SK-N-SH (cell line): ENCODE measurements at regions not wholly inside any gene's neighbourhood (a gene's known extent, or its start where the extent isn't known, plus 50 kb on each side); places are given as distances from the start of the nearest gene placed in this dataset.
A peak's percentile ranks its signal among the peaks of the same experiment; 100 is the strongest.

Experiments
- CTCF ChIA-PET: fragments of 300-600, 350-600 bp; formaldehyde crosslinking; extraction: SDS; loops from one replicate; lab custom pipeline; 2021; lab: Yijun Ruan, JAX
- POLR2A ChIA-PET: fragments of 350-600 bp; sonication (Branson Sonifier 250); formaldehyde crosslinking; extraction: SDS; loops from one replicate; lab custom pipeline; 2020; ENCODE audit warnings: antibody characterized with exemption, inconsistent platforms; lab: Yijun Ruan, JAX
- DNase-seq: peaks from one replicate; pipeline ENCODE4 v3.0.0; 2012
- H2AFZ ChIP-seq: fragments of 200-600 bp; sonication (generic); 2 replicates; pipeline ENCODE4 v1.8.1; 2016; ENCODE audit warnings: antibody characterized with exemption, mild to moderate bottlenecking, low read depth
- H3F3A ChIP-seq: fragments of 200-600 bp; sonication (generic); replicated peaks from 2 replicates; pipeline ENCODE3; 2016; ENCODE audit warnings: antibody characterized with exemption, mild to moderate bottlenecking; ENCODE audit not compliant: insufficient read depth
- H3K27ac ChIP-seq, 2 experiments: fragments of 200-500 bp in 1 of 2; fragments of 200-600 bp in 1 of 2; sonication (Bioruptor generic) in 1 of 2; sonication (generic), shearing (Covaris generic) in 1 of 2; 2 replicates each; pipeline versions ENCODE4 v1.5.1 to v1.6.1; 2014 to 2016; ENCODE audit warnings: low read depth in 2 of 2, inconsistent platforms in 1 of 2, low read length in 1 of 2, mild to moderate bottlenecking in 1 of 2, mixed read lengths in 1 of 2
- H3K27me3 ChIP-seq: fragments of 200-600 bp; sonication (generic), shearing (Covaris generic); 2 replicates; pipeline ENCODE4 v1.6.1; 2016; ENCODE audit warnings: mixed run types; ENCODE audit not compliant: insufficient read depth
- H3K36me3 ChIP-seq, 2 experiments: fragments of 200-500 bp in 1 of 2; fragments of 200-600 bp in 1 of 2; sonication (Bioruptor generic) in 1 of 2; sonication (generic) in 1 of 2; replicated peaks in 1 of 2; 2 replicates each; pipeline versions ENCODE3 to v1.5.1; 2014 to 2016; ENCODE audit warnings: low read length in 1 of 2, mild to moderate bottlenecking in 1 of 2; ENCODE audit not compliant: insufficient read depth in 2 of 2, control insufficient read depth in 1 of 2
- H3K4me1 ChIP-seq, 2 experiments: fragments of 200-500 bp in 1 of 2; fragments of 200-600 bp in 1 of 2; sonication (Bioruptor generic) in 1 of 2; sonication (generic), shearing (Covaris generic) in 1 of 2; 2 replicates each; pipeline versions ENCODE4 v1.5.1 to v1.6.1; 2014 to 2016; ENCODE audit warnings: low read depth in 1 of 2, low read length in 1 of 2, mixed run types in 1 of 2; ENCODE audit not compliant: insufficient read depth in 2 of 2, control insufficient read depth in 1 of 2
- H3K4me2 ChIP-seq: fragments of 200-600 bp; sonication (generic), shearing (Covaris generic); 2 replicates; pipeline ENCODE4 v1.6.1; 2017; ENCODE audit warnings: mixed run types
- H3K4me3 ChIP-seq, 2 experiments: fragments of 200-500 bp in 1 of 2; fragments of 200-600 bp in 1 of 2; sonication (Bioruptor generic) in 1 of 2; sonication (generic), shearing (Covaris generic) in 1 of 2; 2 replicates each; pipeline versions ENCODE4 v1.5.1 to v1.8.1; 2014 to 2016; ENCODE audit warnings: low read depth in 2 of 2, inconsistent platforms in 1 of 2, low read length in 1 of 2, mild to moderate bottlenecking in 1 of 2, mixed read lengths in 1 of 2, moderate library complexity in 1 of 2
- H3K79me2 ChIP-seq: fragments of 200-600 bp; sonication (generic); 2 replicates; pipeline ENCODE4 v1.8.1; 2017; ENCODE audit warnings: mild to moderate bottlenecking; ENCODE audit not compliant: insufficient read depth
- H3K9ac ChIP-seq: fragments of 200-600 bp; sonication (generic); 2 replicates; pipeline ENCODE4 v1.6.1; 2017; ENCODE audit warnings: mixed run types
- H3K9me2 ChIP-seq: fragments of 200-600 bp; sonication (generic); 2 replicates; pipeline ENCODE4 v1.6.1; 2017; ENCODE audit warnings: mixed run types
- H3K9me3 ChIP-seq: fragments of 200-600 bp; sonication (generic); 2 replicates; pipeline ENCODE4 v1.6.1; 2017; ENCODE audit warnings: mixed run types, mild to moderate bottlenecking, moderate library complexity
- H4K20me1 ChIP-seq: fragments of 200-600 bp; sonication (generic); 2 replicates; pipeline ENCODE4 v1.6.1; 2017; ENCODE audit warnings: mild to moderate bottlenecking, mixed run types; ENCODE audit not compliant: insufficient read depth
- EP300 ChIP-seq, 2 experiments: IDR thresholded peaks; 2 replicates each; pipeline versions ENCODE4 v1.4.0 to v1.6.1; 2012; ENCODE audit warnings: borderline replicate concordance in 1 of 2, low read depth in 1 of 2, low read length in 1 of 2
- FOXM1 ChIP-seq: IDR thresholded peaks from 2 replicates; pipeline ENCODE4 v1.4.0; 2012; ENCODE audit warnings: low read depth, mild to moderate bottlenecking
- GATA2 ChIP-seq: sonication (generic); formaldehyde crosslinking; IDR thresholded peaks from 2 replicates; pipeline ENCODE4 v1.5.0; 2020; ENCODE audit warnings: mild to moderate bottlenecking, missing genetic modification reagents
- JUND ChIP-seq: IDR thresholded peaks from 2 replicates; pipeline ENCODE4 v1.4.0; 2012
- MEF2A ChIP-seq: IDR thresholded peaks from 2 replicates; pipeline ENCODE4 v1.4.0; 2012; ENCODE audit warnings: low read depth, borderline replicate concordance
- MXI1 ChIP-seq: IDR thresholded peaks from 2 replicates; pipeline ENCODE4 v1.6.1; 2012; ENCODE audit warnings: mild to moderate bottlenecking, low read depth, low read length, improper control_type of control experiment
- NFIC ChIP-seq: IDR thresholded peaks from 2 replicates; pipeline ENCODE4 v1.4.0; 2012; ENCODE audit warnings: borderline replicate concordance
- NRF1 ChIP-seq: IDR thresholded peaks from 2 replicates; pipeline ENCODE4 v1.6.1; 2012; ENCODE audit warnings: low read depth, mild to moderate bottlenecking, low read length
- POLR2AphosphoS5 ChIP-seq: IDR thresholded peaks from 2 replicates; pipeline ENCODE4 v1.6.1; 2012; ENCODE audit warnings: low read depth, low read length
- RAD21 ChIP-seq: IDR thresholded peaks from 2 replicates; pipeline ENCODE4 v1.6.1; 2012; ENCODE audit warnings: mild to moderate bottlenecking, low read length
- RCOR1 ChIP-seq: fragments of 150-350 bp; IDR thresholded peaks from 2 replicates; pipeline ENCODE4 v1.6.1; 2017; ENCODE audit warnings: antibody characterized with exemption, low read length
- RFX5 ChIP-seq: IDR thresholded peaks from 2 replicates; pipeline ENCODE4 v1.6.1; 2012; ENCODE audit warnings: mild to moderate bottlenecking, improper control_type of control experiment, low read length
- RXRA ChIP-seq: IDR thresholded peaks from 2 replicates; pipeline ENCODE4 v1.4.0; 2012; ENCODE audit warnings: low read depth, mild to moderate bottlenecking, borderline replicate concordance
- SMC3 ChIP-seq: IDR thresholded peaks from 2 replicates; pipeline ENCODE4 v1.6.1; 2012; ENCODE audit warnings: low read depth, low read length, improper control_type of control experiment
- WGBS: methylation state at CpG from one replicate; pipeline ENCODE4 v1.1.6; 2017; ENCODE audit warnings: low lambda C conversion rate; 5-methylcytosine and 5-hydroxymethylcytosine counted together
- TF ChIP-seq, protein P1 (sequence below): fragments of 200-600 bp; sonication (generic); IDR thresholded peaks from 2 replicates; pipeline ENCODE4 v1.6.1; 2017; ENCODE audit warnings: antibody characterized with exemption, mild to moderate bottlenecking, moderate library complexity
- TF ChIP-seq, protein P2 (sequence below): fragments of 150-350 bp; IDR thresholded peaks from 2 replicates; pipeline ENCODE4 v1.6.1; 2016; ENCODE audit warnings: mild to moderate bottlenecking, low read depth, low read length
- TF ChIP-seq, protein P3 (sequence below): fragments of 150-350 bp; IDR thresholded peaks from 2 replicates; pipeline ENCODE4 v1.6.1; 2017; ENCODE audit warnings: antibody characterized with exemption, low read length, low read depth, borderline replicate concordance

DNA sequence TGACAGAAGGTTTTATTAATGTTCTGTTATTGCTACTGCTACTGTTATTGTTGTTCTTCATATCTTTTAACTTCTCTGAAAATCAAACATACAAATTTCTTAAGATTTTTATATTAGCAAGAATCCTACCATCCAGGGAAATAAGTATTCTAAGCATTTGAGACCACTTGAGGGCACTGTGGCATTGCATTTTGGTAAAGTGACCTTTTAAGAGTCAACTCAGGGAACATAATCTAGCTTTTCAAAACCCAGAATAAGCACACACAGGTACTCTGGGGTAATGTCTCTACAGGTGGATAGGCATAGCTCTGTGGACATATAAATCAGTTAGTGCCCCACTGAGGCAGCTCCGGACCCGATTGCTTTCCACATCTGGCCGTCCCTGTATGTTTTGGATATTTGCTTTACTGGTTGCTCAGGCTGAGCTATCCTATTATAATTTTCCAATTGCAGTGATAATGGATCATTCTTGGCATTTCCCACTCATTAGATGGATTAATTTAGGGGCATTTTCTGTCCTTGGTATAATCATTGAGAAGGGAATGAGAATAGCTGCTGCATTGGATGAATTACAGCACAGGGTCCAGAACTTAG, 1425.1 kb upstream of the CDH8 start:
- no peak overlapping the region for H3K4me2 ChIP-seq

DNA sequence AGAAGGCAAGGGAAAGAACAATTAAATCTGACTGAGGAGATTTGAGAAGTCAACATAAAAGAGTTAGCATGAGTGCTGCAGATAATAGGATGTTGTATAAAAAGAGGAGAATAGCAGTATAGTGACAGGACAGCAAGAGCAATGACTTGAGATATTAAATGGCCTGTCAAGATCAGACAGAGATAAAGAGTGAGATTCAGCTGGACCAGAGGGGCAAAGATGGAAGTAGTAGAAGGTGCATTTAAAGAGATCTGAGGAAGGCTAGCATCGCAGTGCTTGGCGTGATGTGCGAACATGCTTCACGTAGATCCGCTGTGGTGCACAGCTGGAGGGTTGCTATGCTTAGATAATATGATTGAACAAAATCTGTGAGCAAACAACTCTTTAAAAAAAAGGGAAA, 1422.6 kb upstream of the CDH8 start:
- Histone ChIP-seq H3K9me2 (no peaks in the 10 kb centered on the region; the same call in 1 of the 2 replicates), H3F3A (peaks cover 3% of the 10 kb centered on the region), H4K20me1 (no peaks in the 10 kb centered on the region), H3K4me3 (no peak overlapping the region), H3K4me1 (no peaks in the 10 kb centered on the region), H3K36me3 (no peaks in the 10 kb centered on the region), H3K9me3 (no peaks in the 10 kb centered on the region), H3K9ac (no peak overlapping the region), H3K27ac (no peak overlapping the region), H3K4me2 (no peak overlapping the region), H3K27me3 (no peaks in the 10 kb centered on the region), H3K79me2 (no peaks in the 10 kb centered on the region), H2AFZ (no peak overlapping the region)
- TF ChIP-seq NRF1 (no peak), GATA2 (CRISPR knock-in tag) (peak; percentile 40)
- 91% methylated on average over 5 of the region's 5 CpGs for WGBS
- ChIA-PET POLR2A (no interaction called here), CTCF (interaction anchor here (0.6 kb wide), 1 partner anchor 684 kb away, joined by 4 read pairs; no protein-coding TSS in a partner anchor)
- DNase-seq = no peak

More for the DNA sequence above, 1425.1 kb upstream of the CDH8 start:
- H3K79me2 ChIP-seq = no peaks in the 10 kb centered on the region
- ChIA-PET CTCF (interaction anchor here (0.6 to 4.8 kb wide), 38 partner anchors 8 to 1892 kb away, joined by 3 to 32 read pairs (median 3); no protein-coding TSS in a partner anchor), POLR2A (no interaction called here)
- H4K20me1 ChIP-seq = no peaks in the 10 kb centered on the region
- no peaks in the 10 kb centered on the region for H3K9me3 ChIP-seq
- H3K27me3 ChIP-seq = no peaks in the 10 kb centered on the region
- H3K4me1 ChIP-seq = no peaks in the 10 kb centered on the region
- H3K36me3 ChIP-seq = no peaks in the 10 kb centered on the region
- DNase-seq = peak; percentile 18
- TF ChIP-seq POLR2AphosphoS5 = no peak
- TF ChIP-seq, protein P1, sequence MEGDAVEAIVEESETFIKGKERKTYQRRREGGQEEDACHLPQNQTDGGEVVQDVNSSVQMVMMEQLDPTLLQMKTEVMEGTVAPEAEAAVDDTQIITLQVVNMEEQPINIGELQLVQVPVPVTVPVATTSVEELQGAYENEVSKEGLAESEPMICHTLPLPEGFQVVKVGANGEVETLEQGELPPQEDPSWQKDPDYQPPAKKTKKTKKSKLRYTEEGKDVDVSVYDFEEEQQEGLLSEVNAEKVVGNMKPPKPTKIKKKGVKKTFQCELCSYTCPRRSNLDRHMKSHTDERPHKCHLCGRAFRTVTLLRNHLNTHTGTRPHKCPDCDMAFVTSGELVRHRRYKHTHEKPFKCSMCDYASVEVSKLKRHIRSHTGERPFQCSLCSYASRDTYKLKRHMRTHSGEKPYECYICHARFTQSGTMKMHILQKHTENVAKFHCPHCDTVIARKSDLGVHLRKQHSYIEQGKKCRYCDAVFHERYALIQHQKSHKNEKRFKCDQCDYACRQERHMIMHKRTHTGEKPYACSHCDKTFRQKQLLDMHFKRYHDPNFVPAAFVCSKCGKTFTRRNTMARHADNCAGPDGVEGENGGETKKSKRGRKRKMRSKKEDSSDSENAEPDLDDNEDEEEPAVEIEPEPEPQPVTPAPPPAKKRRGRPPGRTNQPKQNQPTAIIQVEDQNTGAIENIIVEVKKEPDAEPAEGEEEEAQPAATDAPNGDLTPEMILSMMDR = peak; percentile 81
- TF ChIP-seq RXRA = no peak
- TF ChIP-seq MXI1 = no peak
- TF ChIP-seq SMC3 = peak; percentile 73
- no peak for TF ChIP-seq JUND
- TF ChIP-seq RAD21 = peak; percentile 93
- no peak for TF ChIP-seq NFIC
- TF ChIP-seq RCOR1 = no peak
- TF ChIP-seq MEF2A = no peak
- TF ChIP-seq, protein P2, sequence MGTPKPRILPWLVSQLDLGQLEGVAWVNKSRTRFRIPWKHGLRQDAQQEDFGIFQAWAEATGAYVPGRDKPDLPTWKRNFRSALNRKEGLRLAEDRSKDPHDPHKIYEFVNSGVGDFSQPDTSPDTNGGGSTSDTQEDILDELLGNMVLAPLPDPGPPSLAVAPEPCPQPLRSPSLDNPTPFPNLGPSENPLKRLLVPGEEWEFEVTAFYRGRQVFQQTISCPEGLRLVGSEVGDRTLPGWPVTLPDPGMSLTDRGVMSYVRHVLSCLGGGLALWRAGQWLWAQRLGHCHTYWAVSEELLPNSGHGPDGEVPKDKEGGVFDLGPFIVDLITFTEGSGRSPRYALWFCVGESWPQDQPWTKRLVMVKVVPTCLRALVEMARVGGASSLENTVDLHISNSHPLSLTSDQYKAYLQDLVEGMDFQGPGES = no peak
- no peak for TF ChIP-seq EP300 (IDR thresholded peaks at IDR 0.05; ENCODE audit: borderline replicate concordance in 1 of 2, low read depth in 1 of 2, low read length in 1 of 2)
- 0 out of 2 replicates have a peak, but pooled peaks have one; percentile 27 for TF ChIP-seq RFX5
- TF ChIP-seq FOXM1 = no peak
- TF ChIP-seq, protein P3, sequence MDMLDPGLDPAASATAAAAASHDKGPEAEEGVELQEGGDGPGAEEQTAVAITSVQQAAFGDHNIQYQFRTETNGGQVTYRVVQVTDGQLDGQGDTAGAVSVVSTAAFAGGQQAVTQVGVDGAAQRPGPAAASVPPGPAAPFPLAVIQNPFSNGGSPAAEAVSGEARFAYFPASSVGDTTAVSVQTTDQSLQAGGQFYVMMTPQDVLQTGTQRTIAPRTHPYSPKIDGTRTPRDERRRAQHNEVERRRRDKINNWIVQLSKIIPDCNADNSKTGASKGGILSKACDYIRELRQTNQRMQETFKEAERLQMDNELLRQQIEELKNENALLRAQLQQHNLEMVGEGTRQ = no peak
- no peak overlapping the region for H2AFZ ChIP-seq
- H3K27ac ChIP-seq = no peak overlapping the region
- WGBS = 79% methylated on average over 3 of the region's 3 CpGs
- peaks cover 3% of the 10 kb centered on the region for H3F3A ChIP-seq
- no peak overlapping the region for H3K9ac ChIP-seq
- no peaks in the 10 kb centered on the region; the same call in 1 of the 2 replicates for H3K9me2 ChIP-seq
- no peak overlapping the region; a peak in 1 of 4 replicates for H3K4me3 ChIP-seq
